LNCAP (cell line): ENCODE measurements at regions not wholly inside any gene's neighbourhood (a gene's known extent, or its start where the extent isn't known, plus 50 kb on each side); places are given as distances from the start of the nearest gene placed in this dataset.

Source experiments
- TF ChIP-seq, protein P1 (sequence below): fragments of 450-650 bp; IDR thresholded peaks from 2 replicates; pipeline ENCODE4 v1.5.1; 2017; ENCODE audit warnings: mild to moderate bottlenecking

- TF ChIP-seq, protein P1, sequence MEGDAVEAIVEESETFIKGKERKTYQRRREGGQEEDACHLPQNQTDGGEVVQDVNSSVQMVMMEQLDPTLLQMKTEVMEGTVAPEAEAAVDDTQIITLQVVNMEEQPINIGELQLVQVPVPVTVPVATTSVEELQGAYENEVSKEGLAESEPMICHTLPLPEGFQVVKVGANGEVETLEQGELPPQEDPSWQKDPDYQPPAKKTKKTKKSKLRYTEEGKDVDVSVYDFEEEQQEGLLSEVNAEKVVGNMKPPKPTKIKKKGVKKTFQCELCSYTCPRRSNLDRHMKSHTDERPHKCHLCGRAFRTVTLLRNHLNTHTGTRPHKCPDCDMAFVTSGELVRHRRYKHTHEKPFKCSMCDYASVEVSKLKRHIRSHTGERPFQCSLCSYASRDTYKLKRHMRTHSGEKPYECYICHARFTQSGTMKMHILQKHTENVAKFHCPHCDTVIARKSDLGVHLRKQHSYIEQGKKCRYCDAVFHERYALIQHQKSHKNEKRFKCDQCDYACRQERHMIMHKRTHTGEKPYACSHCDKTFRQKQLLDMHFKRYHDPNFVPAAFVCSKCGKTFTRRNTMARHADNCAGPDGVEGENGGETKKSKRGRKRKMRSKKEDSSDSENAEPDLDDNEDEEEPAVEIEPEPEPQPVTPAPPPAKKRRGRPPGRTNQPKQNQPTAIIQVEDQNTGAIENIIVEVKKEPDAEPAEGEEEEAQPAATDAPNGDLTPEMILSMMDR, result no peak
These were observed 349.2 kb downstream of the UTRN start for GRCh38 chr6:144634371-144634770.

GRCh38 chr6:144635051-144635450, 349.9 kb downstream of the UTRN start:
- TF ChIP-seq, protein P1, result no peak

DNA sequence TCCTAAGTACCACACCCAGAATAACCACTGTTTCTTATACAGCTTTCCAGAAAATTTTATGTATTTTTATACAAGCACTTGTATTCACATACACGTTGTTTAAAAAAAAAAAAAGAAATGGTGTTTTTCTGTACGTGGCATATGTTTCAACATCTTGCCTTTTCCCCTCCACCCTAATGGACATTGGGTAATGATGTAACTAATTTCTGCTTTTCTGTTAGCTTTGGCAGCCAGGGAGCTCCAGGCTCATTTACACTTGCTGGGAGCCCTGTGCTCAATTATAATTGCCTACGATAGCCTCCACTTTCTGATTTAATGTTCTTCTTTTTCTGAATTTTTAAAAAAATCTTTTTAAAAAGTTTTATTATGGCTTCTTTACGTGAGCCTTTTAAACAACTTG, 352.4 kb downstream of the UTRN start:
- TF ChIP-seq, protein P1, result no peak

- TF ChIP-seq, protein P1, result no peak
These were observed 354.5 kb downstream of the UTRN start for GRCh38 chr6:144639654-144640053.

DNA sequence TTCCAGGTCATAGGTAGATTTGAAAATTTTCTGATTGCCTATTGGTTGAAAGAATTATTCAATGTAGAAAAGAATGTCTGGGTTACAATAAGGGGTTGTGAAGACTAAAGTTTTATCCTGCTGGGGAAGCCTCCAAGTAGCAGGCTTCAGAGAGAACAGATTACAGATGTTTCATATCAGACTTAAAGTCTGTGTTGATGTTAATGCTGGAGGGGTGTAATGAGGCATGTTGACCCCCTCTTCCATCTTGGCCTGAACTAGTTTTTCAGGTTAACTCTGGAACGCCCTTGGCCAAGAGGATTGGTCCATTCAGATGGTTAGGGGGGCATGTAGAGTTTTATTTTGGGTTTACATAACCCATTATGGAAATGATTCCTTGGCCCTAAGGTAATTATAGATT, 356.2 kb downstream of the UTRN start:
- TF ChIP-seq, protein P1, result no peak

DNA sequence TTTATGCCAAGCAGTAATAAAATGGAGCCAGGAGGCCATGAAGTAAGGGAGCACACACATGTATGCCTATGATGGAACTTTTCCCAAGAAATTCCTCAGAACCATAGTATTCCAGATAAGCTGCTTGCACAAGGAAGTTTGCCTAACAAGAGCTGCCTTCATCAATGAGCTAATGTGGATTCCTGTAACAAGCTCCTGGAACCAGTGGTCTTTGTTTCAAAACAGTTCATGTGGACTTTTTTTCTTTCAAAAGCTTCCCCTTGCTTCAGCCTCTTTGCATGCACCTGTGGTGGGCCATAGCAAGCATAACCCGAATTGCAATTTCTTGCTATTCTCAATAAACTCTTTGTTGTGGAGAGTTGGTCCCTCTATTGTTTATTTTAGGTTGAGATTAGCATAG, 359.6 kb downstream of the UTRN start:
- TF ChIP-seq, protein P1, result no peak

DNA sequence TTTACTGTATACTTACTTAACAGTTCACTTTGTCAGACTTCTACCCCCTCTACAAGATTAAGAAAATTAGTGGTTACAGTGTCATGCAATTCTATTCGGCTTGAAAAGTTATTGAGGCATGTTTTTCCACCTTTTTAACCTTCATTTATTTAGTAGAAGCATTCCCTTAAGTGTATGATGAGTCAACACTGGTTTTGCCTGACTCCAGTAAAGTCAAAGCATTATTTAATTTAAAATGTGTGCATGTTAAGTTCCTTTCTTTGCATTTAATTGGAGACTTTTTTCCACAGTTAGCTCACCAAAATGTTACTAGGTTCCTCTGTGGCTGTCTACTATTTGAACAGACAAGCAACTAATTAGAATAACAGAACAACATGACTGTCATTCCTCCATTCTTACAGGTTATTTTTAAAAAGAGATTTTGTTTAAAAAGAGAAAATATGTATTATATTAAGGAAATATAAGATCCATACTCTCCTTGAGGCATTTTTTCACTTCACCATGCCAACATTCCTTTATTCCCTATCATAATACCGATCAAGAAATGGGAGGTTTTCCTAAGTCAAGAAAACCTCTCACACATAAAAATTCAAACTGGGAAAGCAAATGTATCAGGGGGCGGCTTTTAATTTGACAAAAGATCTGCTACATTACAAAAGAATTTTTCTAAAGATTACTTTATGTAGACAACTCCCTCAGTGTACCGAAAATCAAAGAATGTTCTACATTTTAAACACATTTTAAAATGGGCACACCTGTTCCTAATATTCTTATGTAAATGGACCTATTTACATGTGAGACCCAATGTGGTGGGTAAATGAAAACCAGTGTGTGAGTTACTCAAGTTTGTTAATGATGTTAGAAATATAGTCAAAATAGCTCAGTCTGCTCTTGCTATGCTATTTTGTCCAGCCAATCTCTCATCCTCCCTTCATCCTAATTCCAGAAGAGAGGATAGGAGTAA, 361.2 kb downstream of the UTRN start:
- TF ChIP-seq, protein P1, result no peak
